Psoas muscle (tissue), 7 donors: ENCODE measurements at regions not wholly inside any gene's neighbourhood (a gene's known extent, or its start where the extent isn't known, plus 50 kb on each side); places are given as distances from the start of the nearest gene placed in this dataset.
A peak's percentile ranks its signal among the peaks of the same experiment; 100 is the strongest.

Source experiments
- ATAC-seq, 4 donors: fragments of 200-7000 bp; cut with Tn5 transposase; one replicate each; pipeline ENCODE4 v1.9.1; 2020; ENCODE audit warnings: moderate library complexity in 3 of 4, mild to moderate bottlenecking in 2 of 4
- DNase-seq, 2 donors: peaks; one replicate each; pipeline ENCODE4 v3.0.0-alpha.2; 2020
- H3K27ac ChIP-seq: fragments of 200-600 bp; one replicate; pipeline ENCODE4 v1.8.0; 2022
- H3K27me3 ChIP-seq, 3 donors: fragments of 200-600 bp in 1 of 3; one replicate each; pipeline versions ENCODE4 v1.6.1 to v1.8.0; 2013 to 2022; ENCODE audit warnings: low read length in 2 of 3, mild to moderate bottlenecking in 2 of 3, moderate library complexity in 1 of 3; ENCODE audit not compliant: insufficient read depth in 3 of 3
- H3K36me3 ChIP-seq, 2 donors: fragments of 200-600 bp in 1 of 2; one replicate each; pipeline versions ENCODE4 v1.6.1 to v1.8.0; 2013 to 2022; ENCODE audit warnings: low read depth in 1 of 2, mild to moderate bottlenecking in 1 of 2, moderate library complexity in 1 of 2; ENCODE audit not compliant: insufficient read depth in 1 of 2
- H3K4me1 ChIP-seq: fragments of 200-600 bp; one replicate; pipeline ENCODE4 v1.8.0; 2022
- H3K4me3 ChIP-seq: fragments of 200-600 bp; one replicate; pipeline ENCODE4 v1.8.0; 2022; ENCODE audit warnings: mild to moderate bottlenecking
- H3K9me3 ChIP-seq: fragments of 200-600 bp; one replicate; pipeline ENCODE4 v1.8.0; 2022
- CTCF ChIP-seq: fragments of 200-600 bp; IDR thresholded peaks from one replicate; pipeline ENCODE4 v1.8.0; 2022; ENCODE audit warnings: antibody characterized with exemption
- WGBS, 3 donors: extraction: QIAGEN DNeasy Blood & Tissue Kit; methylation state at CpG; one replicate each; pipeline versions ENCODE4 v1.1.6 to v1.1.7; 2013; 5-methylcytosine and 5-hydroxymethylcytosine counted together
- intact Hi-C, 2 donors: fragments of 100-400 bp; cut with DNase I; formaldehyde crosslinking; loops; one replicate each; pipeline versions ENCODE4 v1.11.0 to v1.14.2; 2022
- donor health status: healthy with polysubstance abuse.
- donor health status: DM: no; HTN: no; CAD: no; lungs with moderate emphysema.
- donor health status: Bipolar disorder and iron deficiency.
- donor health status: healthy.
- donor health status: DM: yes; HTN: yes; CAD: no.
- donor health status: DM: no; HTN: no; CAD: no.
- donor health status: DM: yes; HTN: yes; CAD: no.

- H3K9me3 ChIP-seq, result no peaks in the 10 kb centered on the region
- no peak overlapping the region for H3K27ac ChIP-seq
- no peak overlapping the region for H3K4me3 ChIP-seq
- no peaks in the 10 kb centered on the region for H3K36me3 ChIP-seq
- peak in 1 of 2 donors; percentile 44 for DNase-seq
- peaks cover 0 to 4% (median 0%) of the 10 kb centered on the region in 3 donors for H3K27me3 ChIP-seq
- 58 to 76% (median 69%) methylated on average over 17 of the region's 17 CpGs for WGBS, 3 donors
- TF ChIP-seq CTCF, result no peak
- ATAC-seq, result peak; percentile 27 to 48 (median 36)
- intact Hi-C loops, result no loop called here
- no peaks in the 10 kb centered on the region for H3K4me1 ChIP-seq
Measured at GRCh38 chr15:70348581-70349344, 251.0 kb upstream of the TLE3 start.

GRCh38 chr15:70348226-70348543, 250.5 kb upstream of the TLE3 start:
- 6 to 23% (median 17%) methylated on average over 2 of the region's 2 CpGs for WGBS, 3 donors
- peaks cover 0 to 4% (median 0%) of the 10 kb centered on the region in 3 donors for H3K27me3 ChIP-seq
- ATAC-seq, result no peak
- H3K27ac ChIP-seq, result no peak overlapping the region
- no peak for TF ChIP-seq CTCF
- intact Hi-C loops, result no loop called here
- H3K9me3 ChIP-seq, result no peaks in the 10 kb centered on the region
- H3K4me1 ChIP-seq, result no peaks in the 10 kb centered on the region
- no peak for DNase-seq
- no peak overlapping the region for H3K4me3 ChIP-seq
- H3K36me3 ChIP-seq, result no peaks in the 10 kb centered on the region

- H3K27me3 ChIP-seq, result peaks cover 0 to 4% (median 0%) of the 10 kb centered on the region in 3 donors
- no peak for DNase-seq
- no peaks in the 10 kb centered on the region for H3K9me3 ChIP-seq
- no peaks in the 10 kb centered on the region for H3K4me1 ChIP-seq
- WGBS, 3 donors, result 84 to 87% (median 85%) methylated on average over 7 of the region's 7 CpGs
- no peak for TF ChIP-seq CTCF
- intact Hi-C loops, result no loop called here
- peak in 1 of 4 donors; percentile 24 for ATAC-seq
- H3K4me3 ChIP-seq, result no peak overlapping the region
- H3K36me3 ChIP-seq, result no peaks in the 10 kb centered on the region
- no peak overlapping the region for H3K27ac ChIP-seq
Measured at GRCh38 chr15:70347321-70348225, 249.9 kb upstream of the TLE3 start.

GRCh38 chr15:70345251-70346019, 247.7 kb upstream of the TLE3 start:
- Histone ChIP-seq H3K9me3 (no peaks in the 10 kb centered on the region), H3K27me3 (peaks cover 0 to 4% (median 0%) of the 10 kb centered on the region in 3 donors), H3K4me3 (no peak overlapping the region), H3K27ac (no peak overlapping the region), H3K36me3 (no peaks in the 10 kb centered on the region), H3K4me1 (no peaks in the 10 kb centered on the region)
- no peak for TF ChIP-seq CTCF
- intact Hi-C loops, result no loop called here
- ATAC-seq (no peak), DNase-seq (no peak)
- 62 to 73% (median 72%) methylated on average over 7 of the region's 7 CpGs for WGBS, 3 donors
